GM18861 (cell line): ENCODE measurements at regions not wholly inside any gene's neighbourhood (a gene's known extent, or its start where the extent isn't known, plus 50 kb on each side); places are given as distances from the start of the nearest gene placed in this dataset.
"Not testable (repeated sequence)": the region's sequence is repeated elsewhere in the genome, so short reads cannot be mapped to it uniquely, and the experiment has no call there.

Source experiments
- ATAC-seq: cut with Tn5 transposase; IDR thresholded peaks from one replicate; pipeline ENCODE4 v1.9.1; 2021; ENCODE audit not compliant: unreplicated experiment

DNA sequence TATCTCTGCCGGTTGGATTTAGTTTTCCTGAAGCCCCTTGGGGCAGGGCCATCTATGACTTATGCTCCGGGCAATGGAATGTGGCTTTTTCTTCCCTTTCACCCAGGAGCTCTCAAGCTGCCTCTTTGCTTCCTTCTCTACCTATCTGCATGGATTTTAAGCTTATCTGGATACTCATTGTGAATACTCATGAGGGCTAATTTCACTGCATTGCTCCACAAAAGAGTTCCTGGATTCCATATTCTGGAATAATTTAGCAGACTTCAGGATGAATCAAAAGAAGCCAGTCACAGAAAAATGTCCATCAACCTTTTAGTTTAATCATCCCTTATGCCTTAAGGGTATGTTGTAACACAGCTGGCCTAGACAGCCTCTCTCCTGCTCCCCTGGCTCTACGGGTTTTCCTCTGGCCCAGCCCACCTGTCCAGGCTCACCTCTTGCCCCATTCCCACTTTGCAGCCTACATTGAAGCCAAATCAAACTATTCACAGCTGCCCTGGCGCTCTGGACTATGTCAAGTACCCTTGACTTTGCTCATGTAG is 122.8 kb upstream of the RMDN2 start:
- no peak for ATAC-seq

DNA sequence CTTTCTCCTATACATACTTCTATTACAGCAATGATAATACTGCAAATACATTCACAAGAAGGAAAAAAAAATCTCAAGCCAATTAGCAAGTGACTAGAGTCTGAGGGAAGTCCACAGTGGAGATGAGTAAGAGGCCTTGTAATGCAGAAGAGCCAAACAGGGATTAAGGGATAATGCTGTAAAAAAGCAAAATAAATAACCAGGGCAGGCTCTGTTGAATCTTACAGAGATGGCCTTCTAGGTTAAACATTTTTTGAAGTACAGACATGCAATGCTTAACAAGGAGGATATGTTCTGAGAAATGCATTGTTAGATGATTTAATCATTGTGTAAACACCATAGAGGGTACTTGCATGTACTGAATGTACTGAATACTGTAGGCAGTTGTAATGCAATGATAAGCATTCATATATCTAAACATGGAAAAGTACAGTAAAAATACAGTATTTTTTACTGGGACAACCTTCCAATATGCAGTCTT is 122.1 kb upstream of the RMDN2 start:
- no peak for ATAC-seq

DNA sequence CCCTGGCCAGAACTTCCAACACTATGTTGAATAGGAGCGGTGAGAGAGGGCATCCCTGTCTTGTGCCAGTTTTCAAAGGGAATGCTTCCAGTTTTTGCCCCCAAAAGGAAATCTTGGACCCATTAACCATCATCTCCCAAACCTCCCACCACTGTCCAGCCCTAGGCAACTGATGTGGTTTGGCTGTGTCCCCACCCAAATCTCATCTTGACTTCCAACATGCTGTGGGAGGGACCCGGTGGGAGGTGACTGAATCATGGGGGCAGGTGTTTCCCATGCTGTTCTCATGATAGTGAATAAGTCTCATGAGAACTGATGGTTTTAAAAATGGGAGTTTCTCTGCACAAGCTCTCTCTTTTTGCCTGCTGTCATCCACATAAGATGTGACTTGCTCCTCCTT is 119.1 kb upstream of the RMDN2 start:
- not testable (repeated sequence) for ATAC-seq

DNA sequence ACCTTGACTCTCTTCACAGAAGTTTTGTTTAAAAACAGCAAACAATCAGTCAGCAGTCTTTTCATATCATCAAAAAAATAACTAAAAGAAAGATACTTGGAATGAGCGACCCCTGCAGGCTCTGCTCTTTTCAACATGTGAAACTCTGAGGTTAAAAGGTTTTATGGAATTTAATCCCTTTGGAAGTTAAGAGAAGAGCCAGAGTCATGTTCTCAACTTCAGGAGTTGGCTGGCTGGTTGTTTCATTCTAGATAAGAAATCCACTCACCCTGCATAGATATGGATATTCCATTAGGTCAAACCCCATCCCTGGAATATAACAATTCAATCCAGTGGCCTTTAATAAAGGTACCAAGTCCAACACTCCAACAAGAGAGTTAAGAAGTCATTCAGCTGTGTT is 115.6 kb upstream of the RMDN2 start:
- no peak for ATAC-seq

DNA sequence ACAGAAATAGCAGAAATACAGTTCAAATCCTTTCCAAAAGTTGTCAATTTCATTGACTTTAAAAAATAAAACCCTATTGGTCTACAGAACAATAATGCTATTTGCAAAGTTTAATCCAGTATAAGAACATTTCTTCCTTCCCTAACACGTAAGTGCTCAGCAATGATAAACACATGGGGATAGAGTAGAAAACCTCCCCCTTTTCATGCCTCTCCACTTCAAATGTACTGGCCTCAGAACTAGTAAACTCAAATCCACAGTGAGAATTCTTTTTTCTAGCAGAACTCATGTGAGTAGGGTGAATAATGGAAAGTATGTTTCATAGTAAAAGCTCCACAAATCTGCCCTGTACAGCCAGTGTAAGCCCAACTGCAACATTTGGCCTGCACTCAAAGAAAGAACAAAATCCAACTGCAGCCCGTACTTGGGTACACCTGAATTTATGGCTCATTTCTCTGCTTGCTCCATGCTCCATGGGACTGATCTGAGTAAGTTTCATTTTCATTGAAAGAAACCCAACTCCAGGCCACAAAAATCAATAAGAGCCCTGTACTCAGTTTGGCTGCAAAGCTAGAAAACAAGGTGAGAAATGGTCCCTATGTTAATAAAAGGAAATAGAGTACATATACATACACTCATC is 115.0 kb upstream of the RMDN2 start:
- no peak for ATAC-seq

DNA sequence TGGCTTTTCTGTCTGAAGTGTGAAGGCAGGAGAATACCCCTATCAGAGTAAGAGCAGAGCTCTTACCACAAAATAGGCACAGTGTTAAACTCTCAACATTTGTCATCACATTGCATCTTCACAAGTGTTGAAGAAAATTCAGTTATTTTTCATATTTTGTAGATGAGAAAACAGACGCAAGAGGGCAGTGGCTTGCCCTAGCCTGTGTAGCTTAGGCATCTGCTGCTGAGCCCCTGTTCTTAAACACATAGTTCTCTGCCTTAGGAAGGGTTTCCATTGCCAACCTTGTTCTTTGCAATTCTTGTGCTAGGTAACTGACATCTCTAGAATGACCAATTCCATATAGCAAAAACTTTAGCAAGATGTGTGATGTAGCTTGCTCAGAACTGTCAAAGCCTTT is 112.7 kb upstream of the RMDN2 start:
- no peak for ATAC-seq

DNA sequence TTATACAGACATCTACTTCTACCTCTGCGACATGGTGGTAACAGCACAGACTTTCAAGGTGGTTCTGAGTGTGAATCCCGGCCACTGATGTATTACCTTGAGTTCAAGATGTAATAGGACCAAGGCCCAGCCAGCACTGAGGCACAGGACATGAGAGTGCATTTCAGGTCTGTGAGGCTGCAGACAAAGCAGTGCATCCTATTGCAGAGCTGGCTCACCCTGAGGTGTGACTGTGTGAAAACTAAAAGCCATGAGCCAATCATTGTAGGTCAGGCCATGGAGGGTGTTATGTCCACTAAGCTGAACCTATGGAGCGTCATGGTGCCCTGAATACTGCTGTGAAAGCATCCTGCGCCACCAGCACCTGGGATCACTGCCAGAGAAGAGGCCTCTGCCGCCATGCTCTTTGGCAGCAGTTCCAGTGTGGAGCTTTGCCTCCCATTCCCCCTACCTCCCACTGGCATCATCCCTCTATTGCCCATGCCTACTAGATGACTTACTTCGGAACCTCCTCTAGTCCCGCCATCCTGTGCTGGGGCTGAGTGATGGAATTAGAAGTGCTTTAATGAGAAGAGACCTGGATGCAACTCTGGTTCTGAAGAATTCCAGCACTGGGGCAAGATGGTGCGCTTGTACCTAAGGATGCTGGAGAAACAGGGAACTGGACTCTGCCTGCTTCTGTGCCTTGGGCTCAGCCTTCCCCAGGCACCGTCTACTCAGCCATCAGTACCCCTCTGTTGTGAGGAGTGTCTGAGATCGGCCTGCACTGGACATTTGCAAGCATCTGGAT is 112.0 kb upstream of the RMDN2 start:
- no peak for ATAC-seq

DNA sequence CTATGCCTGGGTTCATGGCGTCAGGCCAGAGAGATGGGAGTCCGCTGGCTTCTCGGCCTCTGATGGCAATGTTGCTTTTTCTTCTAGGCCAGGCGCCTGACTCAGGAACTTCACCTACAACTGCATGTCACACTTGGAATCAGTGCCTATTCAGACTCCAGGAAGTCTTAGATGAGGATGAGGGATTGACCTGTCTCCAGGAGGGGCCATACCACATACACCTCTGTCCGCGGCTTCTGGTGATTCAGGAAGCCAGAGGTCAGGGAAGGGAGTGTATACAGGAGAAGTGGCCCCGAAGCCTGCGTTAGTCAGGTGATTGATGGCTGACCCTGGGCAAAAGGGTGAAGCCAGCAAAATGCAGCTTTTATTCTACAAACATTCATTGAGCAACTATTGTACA is 109.1 kb upstream of the RMDN2 start:
- no peak for ATAC-seq

DNA sequence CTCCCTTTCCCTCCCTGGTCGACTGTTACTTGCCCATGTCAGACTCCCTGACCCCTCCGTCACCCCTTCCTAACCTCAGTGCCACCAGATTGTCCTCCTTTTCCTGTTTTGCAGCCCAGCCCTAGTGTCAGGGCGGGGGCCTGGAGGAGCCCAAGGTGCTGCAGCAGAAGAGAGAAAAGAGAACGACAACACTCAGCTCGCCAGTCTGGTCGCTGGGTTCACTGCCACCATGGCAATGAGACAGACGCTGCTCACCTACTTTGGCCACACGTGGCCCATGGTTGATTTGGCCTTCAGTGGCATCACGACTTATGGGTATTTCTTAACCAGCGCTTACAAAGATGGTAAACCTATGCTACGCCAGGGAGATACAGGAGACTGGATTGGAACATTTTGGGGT is 108.4 kb upstream of the RMDN2 start:
- ATAC-seq: no peak

DNA sequence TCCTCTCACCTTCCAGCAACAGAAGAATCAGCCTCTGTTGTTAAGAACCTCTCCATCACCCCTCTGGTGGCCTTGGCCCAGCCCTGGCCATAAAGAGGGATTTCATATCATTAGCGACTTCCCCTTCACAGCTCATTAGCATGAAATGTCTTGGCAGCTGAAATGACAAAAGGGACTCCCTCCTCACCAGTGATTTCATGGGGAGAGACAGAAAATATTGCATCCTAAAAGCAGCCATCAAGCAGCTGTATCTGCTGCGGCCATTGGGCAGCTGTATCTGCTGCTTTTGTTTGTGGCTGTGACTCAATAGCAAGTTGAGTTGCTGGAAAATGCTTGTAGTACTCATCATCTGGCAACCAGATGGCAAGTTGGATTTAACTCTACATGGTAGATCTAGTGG is 105.9 kb upstream of the RMDN2 start:
- no peak for ATAC-seq

DNA sequence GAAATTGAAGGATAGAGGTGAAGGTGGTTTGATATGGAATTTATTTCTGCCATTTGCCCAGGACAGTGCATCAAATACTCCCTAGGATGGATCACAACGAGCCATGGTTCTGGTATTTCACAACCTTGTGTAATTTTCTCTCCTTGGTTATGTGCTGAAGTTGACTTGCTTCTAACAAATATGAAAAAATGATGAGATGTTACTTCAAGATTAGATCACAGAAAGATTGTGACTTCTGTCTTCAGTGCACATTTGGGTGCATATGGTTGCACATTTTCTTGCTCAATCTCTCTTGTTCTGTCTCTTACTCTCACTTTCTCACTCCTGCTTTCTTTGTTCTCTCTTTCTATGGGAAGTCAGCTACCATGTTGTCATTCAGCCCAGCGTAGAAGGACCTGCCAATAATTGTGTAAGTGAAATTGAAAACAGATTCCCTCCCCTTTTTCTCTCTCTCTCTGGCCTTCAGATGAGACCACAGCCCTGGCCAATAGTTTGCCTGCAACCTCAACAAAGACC is 104.6 kb upstream of the RMDN2 start:
- no peak for ATAC-seq

DNA sequence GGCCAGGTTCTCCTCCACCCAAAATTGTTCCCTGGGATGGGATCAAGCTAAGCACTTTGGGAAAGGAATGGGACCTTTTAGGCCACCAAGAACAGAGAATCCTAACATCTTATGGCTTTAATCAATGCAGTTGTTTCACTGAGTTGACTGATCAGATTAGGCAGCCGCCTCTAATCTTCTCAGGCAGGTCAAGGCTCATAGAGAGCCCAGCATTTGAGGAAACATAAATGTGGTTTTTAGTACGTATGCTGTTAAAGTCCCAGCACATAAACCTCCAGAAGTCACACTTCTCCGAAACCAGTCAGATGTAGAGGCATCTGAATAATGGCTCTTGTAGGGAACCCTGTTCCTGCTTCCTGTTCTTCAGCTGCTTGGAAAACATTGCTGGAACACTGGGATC is 99.5 kb upstream of the RMDN2 start:
- no peak for ATAC-seq

DNA sequence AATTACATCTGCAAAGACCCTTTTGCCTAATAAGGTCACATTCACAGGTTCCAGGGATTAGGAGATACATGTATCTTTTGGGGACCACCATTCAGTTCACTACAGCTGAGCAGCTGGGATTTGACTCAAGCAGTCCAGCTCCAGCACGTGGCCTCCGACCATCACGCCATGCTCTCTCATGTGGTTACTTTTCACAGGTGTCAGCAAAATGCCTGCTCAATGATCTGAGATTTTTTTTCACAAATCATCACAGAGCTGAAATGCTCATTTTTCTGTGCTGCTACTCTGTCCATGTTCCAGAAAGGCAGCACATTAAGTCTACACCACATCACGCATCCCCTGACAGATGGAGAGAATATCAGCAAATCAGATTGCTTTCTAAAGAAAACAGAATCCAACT is 98.5 kb upstream of the RMDN2 start:
- ATAC-seq: no peak

DNA sequence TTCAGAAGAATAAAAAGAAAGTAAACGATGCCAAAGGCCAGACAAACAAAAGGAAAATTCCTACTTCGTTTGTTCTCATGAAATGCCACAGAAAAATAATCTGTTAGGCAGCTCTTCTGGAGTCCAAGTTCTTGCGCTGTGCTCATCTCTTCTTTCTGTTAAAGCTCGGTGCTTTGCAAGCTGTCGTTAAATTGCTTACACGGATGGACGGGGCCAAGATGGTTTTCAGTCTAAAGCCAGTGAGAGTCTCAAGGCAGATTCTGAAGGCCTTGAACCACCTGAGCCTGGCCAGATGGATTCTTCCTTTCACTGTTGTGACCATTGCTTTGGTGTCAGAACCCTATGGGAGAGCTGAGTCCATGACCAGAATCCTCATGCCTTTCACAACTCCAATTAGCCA is 97.6 kb upstream of the RMDN2 start:
- no peak for ATAC-seq

DNA sequence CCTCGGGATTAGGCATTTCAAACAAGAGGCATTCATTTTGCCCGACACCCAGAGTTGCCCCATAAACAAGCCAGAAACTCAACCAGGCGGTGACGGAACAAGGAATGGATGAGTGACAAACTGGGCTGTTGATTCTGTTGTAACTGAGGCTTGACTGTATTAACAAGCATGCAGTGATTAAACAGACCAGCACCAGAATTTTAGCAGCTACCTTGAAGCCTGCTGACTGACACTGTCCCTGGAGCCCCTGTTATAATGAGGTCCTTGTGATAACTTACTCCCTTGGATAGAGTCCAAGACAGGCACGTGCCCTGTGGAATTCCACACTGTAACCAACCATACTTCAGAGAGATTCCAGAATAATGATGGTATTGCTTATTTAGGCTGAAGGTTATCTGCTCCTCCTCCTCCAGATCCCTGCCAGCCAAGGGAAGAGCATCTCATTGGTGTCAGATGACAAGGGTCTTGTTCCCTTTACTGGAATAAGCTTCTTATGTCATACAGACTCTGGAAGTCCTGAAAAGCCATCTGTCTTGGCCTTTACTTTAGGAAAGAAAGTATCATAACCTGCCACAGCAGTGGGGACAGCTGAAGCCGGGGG is 97.1 kb upstream of the RMDN2 start:
- ATAC-seq: no peak

DNA sequence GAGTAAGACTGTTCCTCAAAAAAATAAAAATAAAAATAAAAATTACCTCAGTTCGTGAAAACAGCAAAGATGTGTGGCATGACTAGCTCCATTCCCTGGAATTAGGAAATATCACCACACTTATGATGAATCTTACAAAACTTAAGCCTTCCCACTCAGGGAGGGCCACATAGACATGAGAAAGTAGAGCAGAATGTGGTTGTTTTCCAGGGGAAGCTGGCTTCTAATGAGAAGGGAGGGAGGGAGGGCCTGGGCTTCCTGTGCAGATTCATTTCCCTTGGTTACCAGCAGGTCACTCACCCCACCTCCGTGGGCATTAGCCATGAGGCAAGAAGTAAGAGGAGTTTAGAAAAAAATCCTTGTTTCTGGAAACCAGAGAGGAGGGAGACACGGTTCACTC is 95.9 kb upstream of the RMDN2 start:
- no peak for ATAC-seq

DNA sequence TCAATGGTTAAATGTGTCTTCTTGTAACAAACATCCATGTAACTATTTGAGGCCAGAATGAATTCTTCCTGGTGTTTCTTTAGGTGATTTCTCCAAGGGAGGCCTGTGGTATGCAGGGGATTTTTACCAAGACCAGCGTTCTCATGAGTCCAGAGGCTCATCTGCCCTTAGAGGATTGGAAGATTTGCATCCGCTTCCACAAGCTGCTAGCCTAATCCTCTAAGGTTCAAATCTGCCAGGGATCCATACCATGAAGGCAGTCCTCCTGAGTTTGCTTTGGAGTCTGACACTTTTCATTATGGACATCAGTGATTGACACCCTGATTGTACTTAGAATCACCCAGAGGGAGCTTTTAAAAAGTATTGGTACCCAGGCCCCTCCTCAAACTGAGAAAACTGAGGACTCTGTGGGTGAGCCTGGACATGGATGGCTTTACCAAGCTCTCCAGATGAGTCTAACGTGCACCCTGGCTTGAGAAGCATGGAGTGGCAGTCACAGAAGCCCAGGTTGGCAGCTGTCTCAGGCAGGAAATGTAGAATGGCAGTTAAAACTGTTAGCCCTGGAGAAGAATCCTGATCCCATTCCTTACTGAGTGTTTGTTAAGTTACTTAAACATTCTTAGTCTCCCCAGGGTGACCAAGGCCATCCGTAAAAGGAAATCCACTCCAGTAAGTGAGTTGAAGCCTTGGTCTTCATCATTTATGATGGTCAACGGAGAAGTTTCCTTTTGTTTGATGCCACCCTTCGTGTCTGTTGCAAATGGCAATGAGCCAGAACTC is 95.3 kb upstream of the RMDN2 start:
- no peak for ATAC-seq

DNA sequence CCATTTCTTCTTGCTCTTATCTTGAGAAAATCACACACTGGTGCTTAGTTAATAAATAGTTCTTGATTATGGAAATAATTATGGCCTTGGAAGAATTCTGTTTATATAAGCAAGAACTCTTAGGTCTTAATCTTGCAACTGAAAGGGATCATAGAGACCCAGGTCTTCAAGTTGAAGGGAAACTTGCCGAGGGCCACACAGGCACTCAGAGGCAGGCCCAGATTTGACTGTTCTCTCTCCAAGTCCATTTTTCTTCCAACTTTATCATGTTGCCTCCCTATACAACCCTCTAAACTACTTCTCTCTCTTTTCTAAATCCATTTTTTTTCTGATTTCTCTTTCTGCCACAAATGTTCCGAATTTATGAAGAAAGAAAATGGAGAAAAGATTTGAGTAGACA is 94.5 kb upstream of the RMDN2 start:
- no peak for ATAC-seq

DNA sequence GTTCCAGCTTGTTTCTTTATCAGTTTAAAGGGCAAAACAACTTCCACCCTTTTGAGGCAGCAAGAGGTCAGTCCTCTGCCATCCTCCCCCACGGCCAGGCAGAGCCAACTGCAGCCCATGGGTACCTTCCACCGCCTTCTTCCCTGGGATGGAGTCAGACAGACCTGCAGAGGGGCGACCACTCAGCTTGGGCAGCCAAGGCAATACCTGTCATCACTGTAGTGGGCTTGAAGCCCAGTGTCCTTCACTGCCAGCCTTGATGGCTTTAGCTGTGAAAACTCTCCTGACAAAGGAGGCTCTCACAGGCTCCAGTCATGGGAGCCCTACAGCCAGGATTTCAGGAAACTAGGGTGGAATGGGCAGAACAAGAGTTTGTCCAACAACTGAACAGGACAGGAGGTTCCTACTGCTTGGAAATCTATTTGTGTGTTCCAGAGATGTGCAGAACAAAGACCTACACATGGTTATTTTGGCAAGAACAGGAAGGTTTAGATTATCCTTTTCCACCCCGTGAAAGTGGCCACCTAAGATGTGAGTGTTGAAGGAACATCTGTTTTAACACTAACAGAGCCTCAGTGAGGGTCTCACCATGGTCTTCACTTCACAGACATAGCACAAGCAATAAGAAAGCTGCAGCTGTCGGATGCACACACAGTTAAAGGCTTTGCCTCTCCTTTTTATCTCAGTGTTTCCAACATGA is 93.9 kb upstream of the RMDN2 start:
- ATAC-seq: no peak

DNA sequence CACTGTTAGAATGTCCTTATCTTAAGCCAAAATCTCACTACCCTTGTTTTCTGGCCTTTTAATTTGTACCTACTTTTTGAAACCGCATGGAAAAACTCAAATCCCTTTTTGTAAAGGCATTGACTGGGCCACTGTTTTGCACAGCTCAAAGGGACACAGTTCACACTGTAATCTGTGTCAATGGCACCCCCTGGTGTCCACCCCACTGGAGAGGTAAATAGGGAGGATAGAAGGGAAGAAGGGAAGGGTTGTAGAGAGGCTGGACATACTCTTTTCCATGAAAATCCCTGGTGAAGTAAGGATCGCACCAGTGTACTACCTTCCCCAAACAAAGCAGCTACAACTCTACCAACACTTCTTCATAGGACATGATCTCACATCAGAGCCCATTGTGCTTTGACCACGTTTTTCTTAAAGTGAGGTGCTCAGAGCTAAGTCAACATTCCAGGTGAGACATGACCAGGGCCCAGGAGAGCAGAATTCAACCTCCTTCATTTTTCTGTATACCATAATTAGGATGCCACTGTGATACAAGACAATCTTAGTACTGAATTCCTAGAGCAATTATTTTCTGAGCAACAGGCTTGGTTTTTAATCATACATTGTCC is 92.4 kb upstream of the RMDN2 start:
- ATAC-seq: peak; percentile 62
